OCI-LY3 (cell line): ENCODE measurements at regions not wholly inside any gene's neighbourhood (a gene's known extent, or its start where the extent isn't known, plus 50 kb on each side); places are given as distances from the start of the nearest gene placed in this dataset.

ENCODE experiments used
- H2AFZ ChIP-seq: fragments of 200-600, 300-600 bp; shearing (Covaris generic); 2 replicates; pipeline ENCODE4 v1.6.0; 2014; ENCODE audit warnings: antibody characterized with exemption, low read depth, low read length
- H3K27ac ChIP-seq: fragments of 200-600, 300-600 bp; sonication (generic); 2 replicates; pipeline ENCODE4 v1.5.1; 2014; ENCODE audit warnings: mild to moderate bottlenecking, low read length, moderate library complexity, mixed read lengths
- H3K27me3 ChIP-seq: fragments of 200-600, 300-600 bp; sonication (generic); 2 replicates; pipeline ENCODE4 v1.6.1; 2014; ENCODE audit warnings: low read depth, low read length, mixed read lengths
- H3K36me3 ChIP-seq: fragments of 200-600, 300-600 bp; sonication (generic); replicated peaks from 2 replicates; pipeline ENCODE3; 2014; ENCODE audit warnings: low read depth, low read length, mixed read lengths
- H3K4me1 ChIP-seq: fragments of 300-600, 200-600 bp; sonication (generic); 2 replicates; pipeline ENCODE4 v1.6.1; 2014; ENCODE audit warnings: low read length, mixed read lengths
- H3K4me2 ChIP-seq: fragments of 200-600, 300-600 bp; sonication (generic); 2 replicates; pipeline ENCODE4 v1.6.1; 2014; ENCODE audit warnings: low read length, mixed read lengths
- H3K4me3 ChIP-seq: fragments of 300-600, 200-600 bp; sonication (generic); 2 replicates; pipeline ENCODE4 v1.5.1; 2014; ENCODE audit warnings: antibody characterized with exemption, mild to moderate bottlenecking, low read length, moderate library complexity
- H3K79me2 ChIP-seq: fragments of 300-600, 200-600 bp; shearing (Covaris generic); 2 replicates; pipeline ENCODE4 v1.6.1; 2014; ENCODE audit warnings: mild to moderate bottlenecking, low read length, mixed read lengths
- H3K9ac ChIP-seq: fragments of 300-600, 200-600 bp; shearing (Covaris generic); 2 replicates; pipeline ENCODE4 v1.6.0; 2014; ENCODE audit warnings: mild to moderate bottlenecking, low read length, moderate library complexity
- H3K9me3 ChIP-seq: fragments of 200-600, 300-600 bp; shearing (Covaris generic); 2 replicates; pipeline ENCODE4 v1.6.1; 2014; ENCODE audit warnings: low read length, mixed read lengths; ENCODE audit not compliant: insufficient read depth
- H4K20me1 ChIP-seq: fragments of 200-600, 300-600 bp; sonication (generic); 2 replicates; pipeline ENCODE4 v1.6.1; 2016; ENCODE audit warnings: low read length, mixed read lengths; ENCODE audit not compliant: insufficient read depth
- EZH2phosphoT487 ChIP-seq: fragments of 200-600 bp; shearing (Covaris generic); IDR thresholded peaks from 2 replicates; pipeline ENCODE4 v1.6.1; 2018; ENCODE audit warnings: antibody characterized with exemption, mixed run types, low read depth
- TF ChIP-seq, protein P1 (sequence below): fragments of 200-600, 300-600 bp; sonication (generic); IDR thresholded peaks from 2 replicates; pipeline ENCODE4 v1.5.1; 2014; ENCODE audit warnings: antibody characterized with exemption, low read length, low read depth

DNA sequence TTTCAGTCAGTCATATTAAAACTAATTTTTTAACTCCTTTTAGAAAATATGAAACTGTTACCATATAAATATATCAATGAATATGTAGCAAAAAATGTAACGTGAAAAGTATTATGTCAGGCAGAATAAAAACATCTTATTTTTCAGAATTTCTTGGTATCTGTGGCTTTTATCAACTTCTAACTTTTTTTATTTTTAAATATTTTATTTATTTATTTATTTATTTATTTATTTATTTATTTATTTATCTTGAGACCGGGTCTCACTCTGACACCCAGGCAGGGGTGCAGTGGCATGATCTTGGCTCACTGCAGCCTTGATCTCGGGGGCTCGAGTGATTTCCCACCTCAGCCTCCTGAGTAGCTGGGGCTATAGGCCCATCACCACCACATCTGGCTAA is 87.6 kb downstream of the C21orf91 start:
- Histone ChIP-seq H2AFZ (no peak overlapping the region), H3K36me3 (no peaks in the 10 kb centered on the region), H3K9ac (no peak overlapping the region), H3K79me2 (no peaks in the 10 kb centered on the region), H3K4me2 (no peak overlapping the region), H3K9me3 (no peaks in the 10 kb centered on the region), H3K4me1 (no peaks in the 10 kb centered on the region), H3K27ac (no peak overlapping the region), H4K20me1 (no peaks in the 10 kb centered on the region), H3K4me3 (no peak overlapping the region), H3K27me3 (no peaks in the 10 kb centered on the region)
- TF ChIP-seq, protein P1, sequence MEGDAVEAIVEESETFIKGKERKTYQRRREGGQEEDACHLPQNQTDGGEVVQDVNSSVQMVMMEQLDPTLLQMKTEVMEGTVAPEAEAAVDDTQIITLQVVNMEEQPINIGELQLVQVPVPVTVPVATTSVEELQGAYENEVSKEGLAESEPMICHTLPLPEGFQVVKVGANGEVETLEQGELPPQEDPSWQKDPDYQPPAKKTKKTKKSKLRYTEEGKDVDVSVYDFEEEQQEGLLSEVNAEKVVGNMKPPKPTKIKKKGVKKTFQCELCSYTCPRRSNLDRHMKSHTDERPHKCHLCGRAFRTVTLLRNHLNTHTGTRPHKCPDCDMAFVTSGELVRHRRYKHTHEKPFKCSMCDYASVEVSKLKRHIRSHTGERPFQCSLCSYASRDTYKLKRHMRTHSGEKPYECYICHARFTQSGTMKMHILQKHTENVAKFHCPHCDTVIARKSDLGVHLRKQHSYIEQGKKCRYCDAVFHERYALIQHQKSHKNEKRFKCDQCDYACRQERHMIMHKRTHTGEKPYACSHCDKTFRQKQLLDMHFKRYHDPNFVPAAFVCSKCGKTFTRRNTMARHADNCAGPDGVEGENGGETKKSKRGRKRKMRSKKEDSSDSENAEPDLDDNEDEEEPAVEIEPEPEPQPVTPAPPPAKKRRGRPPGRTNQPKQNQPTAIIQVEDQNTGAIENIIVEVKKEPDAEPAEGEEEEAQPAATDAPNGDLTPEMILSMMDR = no peak
- TF ChIP-seq EZH2phosphoT487 = no peak

GRCh38 chr21:17730782-17731181 is 88.4 kb downstream of the C21orf91 start:
- no peak overlapping the region for H3K9ac ChIP-seq
- no peaks in the 10 kb centered on the region for H3K27me3 ChIP-seq
- H3K4me1 ChIP-seq = no peaks in the 10 kb centered on the region
- no peak overlapping the region for H3K27ac ChIP-seq
- TF ChIP-seq, protein P1 = no peak
- no peak for TF ChIP-seq EZH2phosphoT487
- no peaks in the 10 kb centered on the region for H4K20me1 ChIP-seq
- H2AFZ ChIP-seq = no peak overlapping the region
- no peak overlapping the region for H3K4me2 ChIP-seq
- no peaks in the 10 kb centered on the region for H3K9me3 ChIP-seq
- H3K4me3 ChIP-seq = no peak overlapping the region
- no peaks in the 10 kb centered on the region for H3K79me2 ChIP-seq
- H3K36me3 ChIP-seq = no peaks in the 10 kb centered on the region

GRCh38 chr21:17729455-17729854 is 89.7 kb downstream of the C21orf91 start:
- H3K27ac ChIP-seq = no peak overlapping the region
- no peak overlapping the region for H3K4me3 ChIP-seq
- H3K9ac ChIP-seq = no peak overlapping the region
- H3K27me3 ChIP-seq = no peaks in the 10 kb centered on the region
- H3K9me3 ChIP-seq = no peaks in the 10 kb centered on the region
- TF ChIP-seq, protein P1 = no peak
- TF ChIP-seq EZH2phosphoT487 = no peak
- H2AFZ ChIP-seq = no peak overlapping the region
- no peaks in the 10 kb centered on the region for H3K4me1 ChIP-seq
- H4K20me1 ChIP-seq = no peaks in the 10 kb centered on the region
- no peaks in the 10 kb centered on the region for H3K79me2 ChIP-seq
- H3K36me3 ChIP-seq = no peaks in the 10 kb centered on the region
- H3K4me2 ChIP-seq = no peak overlapping the region

DNA sequence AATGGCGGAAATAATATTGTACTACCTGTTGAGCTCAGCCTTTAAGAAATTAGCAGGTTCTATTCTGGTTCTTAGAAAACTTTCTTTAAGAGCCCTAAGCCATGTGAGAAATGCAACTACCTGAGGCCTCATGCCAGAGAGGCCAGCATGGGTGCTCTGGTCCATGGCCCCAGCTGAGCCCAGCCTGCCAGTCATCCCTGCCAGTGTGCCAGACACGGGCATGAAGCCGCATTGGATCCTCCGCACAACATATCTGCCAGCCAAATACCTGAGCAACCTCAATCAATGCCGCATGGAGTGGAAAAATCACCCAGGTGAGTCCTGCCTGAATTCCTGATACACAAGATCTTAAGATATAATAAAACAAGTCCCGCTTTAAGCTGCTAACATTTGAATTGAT is 91.8 kb downstream of the C21orf91 start:
- H3K4me2 ChIP-seq = no peak overlapping the region
- no peaks in the 10 kb centered on the region for H3K27me3 ChIP-seq
- no peaks in the 10 kb centered on the region for H3K79me2 ChIP-seq
- TF ChIP-seq EZH2phosphoT487 = no peak
- TF ChIP-seq, protein P1 = no peak
- no peak overlapping the region for H2AFZ ChIP-seq
- no peaks in the 10 kb centered on the region for H4K20me1 ChIP-seq
- no peak overlapping the region for H3K27ac ChIP-seq
- no peak overlapping the region for H3K9ac ChIP-seq
- no peaks in the 10 kb centered on the region for H3K9me3 ChIP-seq
- H3K36me3 ChIP-seq = no peaks in the 10 kb centered on the region
- no peak overlapping the region for H3K4me3 ChIP-seq
- H3K4me1 ChIP-seq = no peaks in the 10 kb centered on the region
